ENCODE measurements at regions not wholly inside any gene's neighbourhood (a gene's known extent, or its start where the extent isn't known, plus 50 kb on each side); places are given as distances from the start of the nearest gene placed in this dataset.

GRCh38 chr9:107394264-107394663 lies 95.3 kb downstream of the KLF4 start:
- H3K4me2 ChIP-seq (ENCODE audit: low read length), result no peak overlapping the region
- H3K9me3 ChIP-seq (ENCODE audit: insufficient read depth, low read depth, low read length), result no peaks in the 10 kb centered on the region
- TF ChIP-seq CTCF (IDR thresholded peaks at IDR 0.05; ENCODE audit: insufficient read depth, low read depth, low read length), result no peak
- no peak for TF ChIP-seq EZH2 (IDR thresholded peaks at IDR 0.05; ENCODE audit: insufficient read depth, low read length)
- no peak overlapping the region for H3K9ac ChIP-seq (ENCODE audit: low read length)
- no peaks in the 10 kb centered on the region for H3K27me3 ChIP-seq (ENCODE audit: insufficient read depth, low read length)
- FAIRE-seq, result no peak
- peaks cover 35% of the 10 kb centered on the region for H3K27me3 Mint-ChIP-seq (ENCODE audit: low read depth, unreplicated experiment)
- no peak overlapping the region for H3K4me3 Mint-ChIP-seq (ENCODE audit: unreplicated experiment)
- peaks cover 2% of the 10 kb centered on the region for H3K36me3 Mint-ChIP-seq (ENCODE audit: low read depth, unreplicated experiment)
- no peaks in the 10 kb centered on the region for H3K36me3 ChIP-seq (ENCODE audit: insufficient read depth, low read length)
- no peaks in the 10 kb centered on the region for H3K9me3 Mint-ChIP-seq (ENCODE audit: unreplicated experiment)
- H3K27ac Mint-ChIP-seq (ENCODE audit: unreplicated experiment), result no peak overlapping the region
- H3K4me1 Mint-ChIP-seq (ENCODE audit: low read depth, unreplicated experiment), result peaks cover 7% of the 10 kb centered on the region
- no peak for DNase-seq (ENCODE audit: low read depth)
- no peaks in the 10 kb centered on the region for H3K79me2 ChIP-seq (ENCODE audit: insufficient read depth, low read length)
- H3K4me3 ChIP-seq (ENCODE audit: insufficient read depth, low read depth, low read length), result no peak overlapping the region
- no peak overlapping the region for H3K27ac ChIP-seq (ENCODE audit: low read depth, low read length)
- no peak overlapping the region for H2AFZ ChIP-seq (ENCODE audit: low read depth, low read length)
- H4K20me1 ChIP-seq (ENCODE audit: insufficient read depth, low read length), result no peaks in the 10 kb centered on the region
- peaks cover 6% of the 10 kb centered on the region for H3K4me1 ChIP-seq (ENCODE audit: insufficient read depth, low read length)

- H3K4me1 ChIP-seq (ENCODE audit: insufficient read depth, low read length), result no peaks in the 10 kb centered on the region
- no peak overlapping the region for H3K4me3 Mint-ChIP-seq (ENCODE audit: unreplicated experiment)
- no peaks in the 10 kb centered on the region for H3K27me3 ChIP-seq (ENCODE audit: insufficient read depth, low read length)
- no peaks in the 10 kb centered on the region for H3K9me3 ChIP-seq (ENCODE audit: insufficient read depth, low read depth, low read length)
- peaks cover 2% of the 10 kb centered on the region for H3K36me3 Mint-ChIP-seq (ENCODE audit: low read depth, unreplicated experiment)
- no peak overlapping the region for H3K4me3 ChIP-seq (ENCODE audit: insufficient read depth, low read depth, low read length)
- no peak for FAIRE-seq
- H2AFZ ChIP-seq (ENCODE audit: low read depth, low read length), result no peak overlapping the region
- no peak for DNase-seq (ENCODE audit: low read depth)
- H4K20me1 ChIP-seq (ENCODE audit: insufficient read depth, low read length), result no peaks in the 10 kb centered on the region
- H3K9me3 Mint-ChIP-seq (ENCODE audit: unreplicated experiment), result no peaks in the 10 kb centered on the region
- TF ChIP-seq CTCF (IDR thresholded peaks at IDR 0.05; ENCODE audit: insufficient read depth, low read depth, low read length) (no peak), EZH2 (IDR thresholded peaks at IDR 0.05; ENCODE audit: insufficient read depth, low read length) (no peak)
- H3K27me3 Mint-ChIP-seq (ENCODE audit: low read depth, unreplicated experiment), result peaks cover 46% of the 10 kb centered on the region
- no peaks in the 10 kb centered on the region for H3K79me2 ChIP-seq (ENCODE audit: insufficient read depth, low read length)
- H3K4me2 ChIP-seq (ENCODE audit: low read length), result no peak overlapping the region
- H3K36me3 ChIP-seq (ENCODE audit: insufficient read depth, low read length), result no peaks in the 10 kb centered on the region
- H3K27ac Mint-ChIP-seq (ENCODE audit: unreplicated experiment), result no peak overlapping the region
- H3K4me1 Mint-ChIP-seq (ENCODE audit: low read depth, unreplicated experiment), result peaks cover 7% of the 10 kb centered on the region
- H3K9ac ChIP-seq (ENCODE audit: low read length), result no peak overlapping the region
- no peak overlapping the region for H3K27ac ChIP-seq (ENCODE audit: low read depth, low read length)
Observed at GRCh38 chr9:107390778-107391177, 98.8 kb downstream of the KLF4 start.

GRCh38 chr9:107390279-107390678 lies 99.3 kb downstream of the KLF4 start:
- no peak overlapping the region for H3K27ac Mint-ChIP-seq (ENCODE audit: unreplicated experiment)
- FAIRE-seq (no peak), DNase-seq (ENCODE audit: low read depth) (no peak)
- no peaks in the 10 kb centered on the region for H3K4me1 ChIP-seq (ENCODE audit: insufficient read depth, low read length)
- no peaks in the 10 kb centered on the region for H3K36me3 ChIP-seq (ENCODE audit: insufficient read depth, low read length)
- no peaks in the 10 kb centered on the region for H3K9me3 Mint-ChIP-seq (ENCODE audit: unreplicated experiment)
- no peaks in the 10 kb centered on the region for H3K9me3 ChIP-seq (ENCODE audit: insufficient read depth, low read depth, low read length)
- H2AFZ ChIP-seq (ENCODE audit: low read depth, low read length), result no peak overlapping the region
- H3K4me2 ChIP-seq (ENCODE audit: low read length), result no peak overlapping the region
- TF ChIP-seq CTCF (IDR thresholded peaks at IDR 0.05; ENCODE audit: insufficient read depth, low read depth, low read length) (no peak), EZH2 (IDR thresholded peaks at IDR 0.05; ENCODE audit: insufficient read depth, low read length) (no peak)
- no peaks in the 10 kb centered on the region for H4K20me1 ChIP-seq (ENCODE audit: insufficient read depth, low read length)
- H3K4me3 Mint-ChIP-seq (ENCODE audit: unreplicated experiment), result no peak overlapping the region
- no peak overlapping the region for H3K27ac ChIP-seq (ENCODE audit: low read depth, low read length)
- peaks cover 43% of the 10 kb centered on the region for H3K27me3 Mint-ChIP-seq (ENCODE audit: low read depth, unreplicated experiment)
- H3K36me3 Mint-ChIP-seq (ENCODE audit: low read depth, unreplicated experiment), result peaks cover 2% of the 10 kb centered on the region
- H3K4me1 Mint-ChIP-seq (ENCODE audit: low read depth, unreplicated experiment), result peaks cover 7% of the 10 kb centered on the region
- no peak overlapping the region for H3K4me3 ChIP-seq (ENCODE audit: insufficient read depth, low read depth, low read length)
- H3K79me2 ChIP-seq (ENCODE audit: insufficient read depth, low read length), result no peaks in the 10 kb centered on the region
- no peaks in the 10 kb centered on the region for H3K27me3 ChIP-seq (ENCODE audit: insufficient read depth, low read length)
- H3K9ac ChIP-seq (ENCODE audit: low read length), result no peak overlapping the region
